IMR-90 (cell line): ENCODE measurements at regions not wholly inside any gene's neighbourhood (a gene's known extent, or its start where the extent isn't known, plus 50 kb on each side); places are given as distances from the start of the nearest gene placed in this dataset.

Source experiments
- ATAC-seq: fragments of 200-7000 bp; cut with Tn5 transposase; 2 replicates; pipeline ENCODE4 v1.9.1; 2020; ENCODE audit warnings: low read depth, mild to moderate bottlenecking, moderate library complexity
- BruUV-seq: library from RNA; stranded (reverse); fragments of 400-500 nt; replicated peaks from 2 replicates; lab custom pipeline; 2021; lab: Mats Ljungman, UMichigan
- CTCF ChIA-PET: fragments of 300-600 bp; formaldehyde crosslinking; extraction: SDS; loops from one replicate; lab custom pipeline; 2021; ENCODE audit warnings: antibody characterized with exemption; lab: Yijun Ruan, JAX
- POLR2A ChIA-PET: fragments of 300-600 bp; sonication (Branson Sonifier 250); formaldehyde crosslinking; loops from one replicate; lab custom pipeline; 2022; ENCODE audit warnings: antibody characterized with exemption; ENCODE audit not compliant: unreplicated experiment; lab: Charles Lee
- DNase-seq: peaks from one replicate; pipeline ENCODE4 v3.0.0; 2013
- H2AFZ ChIP-seq: replicated peaks from 2 replicates; pipeline ENCODE3; 2013; ENCODE audit warnings: low read length, mild to moderate bottlenecking; ENCODE audit not compliant: poor library complexity
- H2AK5ac ChIP-seq: 2 replicates; pipeline ENCODE4 v1.6.1; 2013; ENCODE audit warnings: low read depth, low read length, inconsistent platforms
- H2AK9ac ChIP-seq: replicated peaks from 2 replicates; pipeline ENCODE3; 2013; ENCODE audit warnings: mild to moderate bottlenecking, low read depth, low read length, moderate library complexity; ENCODE audit not compliant: poor library complexity
- H2BK120ac ChIP-seq: 2 replicates; pipeline ENCODE4 v1.6.1; 2013; ENCODE audit warnings: low read depth, low read length, inconsistent platforms
- H2BK15ac ChIP-seq: 3 replicates; pipeline ENCODE4 v1.6.1; 2013; ENCODE audit warnings: low read depth, low read length, inconsistent platforms
- H2BK20ac ChIP-seq: 2 replicates; pipeline ENCODE4 v1.6.1; 2013; ENCODE audit warnings: low read depth, mild to moderate bottlenecking, inconsistent platforms, low read length, moderate library complexity
- H2BK5ac ChIP-seq: 2 replicates; pipeline ENCODE4 v1.6.1; 2013; ENCODE audit warnings: mild to moderate bottlenecking, low read depth, low read length, inconsistent platforms; ENCODE audit not compliant: poor library complexity, severe bottlenecking
- H3K14ac ChIP-seq: replicated peaks from 2 replicates; pipeline ENCODE4 v1.6.1; 2013; ENCODE audit warnings: low read depth, low read length, inconsistent platforms
- H3K18ac ChIP-seq: 2 replicates; pipeline ENCODE4 v1.6.1; 2013; ENCODE audit warnings: low read depth, low read length, control low read depth
- H3K23ac ChIP-seq: 2 replicates; pipeline ENCODE4 v1.6.1; 2013; ENCODE audit warnings: low read depth, low read length, inconsistent platforms
- H3K27ac ChIP-seq: 2 replicates; pipeline ENCODE4 v1.5.1; 2013; ENCODE audit warnings: mild to moderate bottlenecking, control low read depth, low read length; ENCODE audit not compliant: insufficient read depth
- H3K27me3 ChIP-seq: 2 replicates; pipeline ENCODE4 v1.6.1; 2013; ENCODE audit warnings: low read length; ENCODE audit not compliant: control insufficient read depth, insufficient read depth
- H3K36me3 ChIP-seq: 2 replicates; pipeline ENCODE4 v1.6.1; 2013; ENCODE audit warnings: low read length, mixed read lengths; ENCODE audit not compliant: control insufficient read depth, insufficient read depth
- H3K4ac ChIP-seq: 2 replicates; pipeline ENCODE4 v1.6.1; 2013; ENCODE audit warnings: low read depth, low read length, inconsistent platforms
- H3K4me1 ChIP-seq: 2 replicates; pipeline ENCODE4 v1.6.1; 2013; ENCODE audit warnings: low read length, mixed read lengths; ENCODE audit not compliant: control insufficient read depth, insufficient read depth
- H3K4me2 ChIP-seq: 2 replicates; pipeline ENCODE4 v1.6.1; 2013; ENCODE audit warnings: low read depth, mild to moderate bottlenecking, control low read depth, low read length, moderate library complexity
- H3K4me3 ChIP-seq: 2 replicates; pipeline ENCODE4 v1.5.1; 2013; ENCODE audit warnings: low read depth, mild to moderate bottlenecking, control low read depth, low read length, moderate library complexity; ENCODE audit not compliant: insufficient read depth
- H3K56ac ChIP-seq: 2 replicates; pipeline ENCODE4 v1.6.1; 2013; ENCODE audit warnings: low read length, inconsistent platforms; ENCODE audit not compliant: insufficient read depth; ENCODE audit errors: extremely low read depth
- H3K79me1 ChIP-seq, 2 experiments: 2 replicates each; pipeline ENCODE4 v1.6.1; 2013; ENCODE audit warnings: low read length in 2 of 2, inconsistent platforms in 1 of 2, low read depth in 1 of 2
- H3K9ac ChIP-seq: 2 replicates; pipeline ENCODE4 v1.6.1; 2013; ENCODE audit warnings: low read depth, low read length, control low read depth
- H3K9me1 ChIP-seq: 2 replicates; pipeline ENCODE4 v1.6.1; 2013; ENCODE audit warnings: low read length, inconsistent platforms; ENCODE audit not compliant: insufficient read depth
- H3K9me3 ChIP-seq: 2 replicates; pipeline ENCODE4 v1.6.1; 2013; ENCODE audit warnings: low read length; ENCODE audit not compliant: control insufficient read depth, insufficient read depth
- H4K20me1 ChIP-seq: 2 replicates; pipeline ENCODE4 v1.6.1; 2013; ENCODE audit warnings: low read length, inconsistent platforms; ENCODE audit not compliant: insufficient read depth
- H4K5ac ChIP-seq: 2 replicates; pipeline ENCODE4 v1.6.1; 2013; ENCODE audit warnings: mild to moderate bottlenecking, low read depth, low read length, control low read depth
- H4K8ac ChIP-seq, 2 experiments: 2 replicates each; pipeline ENCODE4 v1.6.1; 2013; ENCODE audit warnings: low read depth in 2 of 2, low read length in 2 of 2, control low read depth in 1 of 2, inconsistent platforms in 1 of 2
- H4K91ac ChIP-seq: 2 replicates; pipeline ENCODE4 v1.6.1; 2013; ENCODE audit warnings: low read depth, low read length, inconsistent platforms; ENCODE audit not compliant: insufficient read depth
- BHLHE40 ChIP-seq: fragments of 150-350 bp; IDR thresholded peaks from 2 replicates; pipeline ENCODE4 v1.6.1; 2016; ENCODE audit warnings: mild to moderate bottlenecking, low read depth, low read length
- CEBPB ChIP-seq: IDR thresholded peaks from 2 replicates; pipeline ENCODE4 v1.6.1; 2012; ENCODE audit warnings: low read depth, low read length, improper control_type of control experiment
- CHD1 ChIP-seq: IDR thresholded peaks from 2 replicates; pipeline ENCODE4 v1.6.1; 2012; ENCODE audit warnings: low read depth, low read length, improper control_type of control experiment
- FOS ChIP-seq: fragments of 150-350 bp; IDR thresholded peaks from 2 replicates; pipeline ENCODE4 v1.6.1; 2016; ENCODE audit warnings: low read depth, low read length
- MAFK ChIP-seq: IDR thresholded peaks from 2 replicates; pipeline ENCODE4 v1.6.1; 2012; ENCODE audit warnings: low read depth, low read length, improper control_type of control experiment
- MAZ ChIP-seq: IDR thresholded peaks from 2 replicates; pipeline ENCODE4 v1.6.1; 2012; ENCODE audit warnings: low read depth, mild to moderate bottlenecking, low read length, improper control_type of control experiment, moderate library complexity, borderline replicate concordance
- MXI1 ChIP-seq: IDR thresholded peaks from 2 replicates; pipeline ENCODE4 v1.6.1; 2012; ENCODE audit warnings: low read depth, mild to moderate bottlenecking, low read length, moderate library complexity, borderline replicate concordance
- NFE2L2 ChIP-seq: fragments of 150-350 bp; IDR thresholded peaks from 2 replicates; pipeline ENCODE4 v1.6.1; 2016; ENCODE audit warnings: low read depth, mild to moderate bottlenecking, low read length
- POLR2A ChIP-seq: IDR thresholded peaks from 2 replicates; pipeline ENCODE4 v1.6.1; 2012; ENCODE audit warnings: mild to moderate bottlenecking, low read depth, low read length
- RAD21 ChIP-seq: IDR thresholded peaks from 2 replicates; pipeline ENCODE4 v1.6.1; 2012; ENCODE audit warnings: low read length, improper control_type of control experiment
- RCOR1 ChIP-seq: IDR thresholded peaks from 2 replicates; pipeline ENCODE4 v1.6.1; 2012; ENCODE audit warnings: mild to moderate bottlenecking, low read length, improper control_type of control experiment; ENCODE audit not compliant: insufficient replicate concordance
- RFX5 ChIP-seq: IDR thresholded peaks from 2 replicates; pipeline ENCODE4 v1.8.0; 2012; ENCODE audit warnings: low read depth, mild to moderate bottlenecking, low read length, moderate library complexity
- SMC3 ChIP-seq: fragments of 150-350 bp; IDR thresholded peaks from 2 replicates; pipeline ENCODE4 v1.6.1; 2016; ENCODE audit warnings: low read depth, mild to moderate bottlenecking, antibody characterized with exemption, low read length, moderate library complexity
- WGBS, 2 experiments: methylation state at CpG; one replicate each; pipeline versions ENCODE4 v1.1.5 to v1.1.7; 2013; ENCODE audit warnings: missing lambda C conversion rate in 2 of 2; ENCODE audit not compliant: insufficient read length in 1 of 2; ENCODE audit errors: extremely low coverage in 2 of 2; 5-methylcytosine and 5-hydroxymethylcytosine counted together
- dilution Hi-C: fragments of 300-500 bp; cut with HindIII; formaldehyde crosslinking; loops from one replicate; pipeline ENCODE4 v1.14.3; 2018; ENCODE audit warnings: low sequenced_read_pairs; ENCODE audit not compliant: unreplicated experiment
- in situ Hi-C: fragments of 300-500 bp; cut with MboI; formaldehyde crosslinking; loops from 3 replicates; pipeline ENCODE4 v1.14.3; 2019; ENCODE audit warnings: low sequenced_read_pairs, inconsistent platforms, mixed read lengths
- intact Hi-C: fragments of 100-400 bp; cut with micrococcal nuclease; formaldehyde crosslinking; loops from 2 replicates; pipeline ENCODE4 v1.10.0; 2022
- TF ChIP-seq, protein P1 (sequence below): fragments of 150-350 bp; IDR thresholded peaks from 2 replicates; pipeline ENCODE4 v1.6.1; 2016; ENCODE audit warnings: low read depth, mild to moderate bottlenecking, low read length, moderate library complexity, borderline replicate concordance
- TF ChIP-seq, protein P2 (sequence below): fragments of 150-350 bp; IDR thresholded peaks from 2 replicates; pipeline ENCODE4 v1.6.1; 2017; ENCODE audit warnings: mild to moderate bottlenecking, antibody characterized with exemption, low read length, low read depth
- TF ChIP-seq, protein P3 (sequence below): conservative IDR thresholded peaks from 2 replicates; pipeline ENCODE4 v1.5.1; 2012; ENCODE audit warnings: mild to moderate bottlenecking, low read depth, low read length, improper control_type of control experiment

DNA sequence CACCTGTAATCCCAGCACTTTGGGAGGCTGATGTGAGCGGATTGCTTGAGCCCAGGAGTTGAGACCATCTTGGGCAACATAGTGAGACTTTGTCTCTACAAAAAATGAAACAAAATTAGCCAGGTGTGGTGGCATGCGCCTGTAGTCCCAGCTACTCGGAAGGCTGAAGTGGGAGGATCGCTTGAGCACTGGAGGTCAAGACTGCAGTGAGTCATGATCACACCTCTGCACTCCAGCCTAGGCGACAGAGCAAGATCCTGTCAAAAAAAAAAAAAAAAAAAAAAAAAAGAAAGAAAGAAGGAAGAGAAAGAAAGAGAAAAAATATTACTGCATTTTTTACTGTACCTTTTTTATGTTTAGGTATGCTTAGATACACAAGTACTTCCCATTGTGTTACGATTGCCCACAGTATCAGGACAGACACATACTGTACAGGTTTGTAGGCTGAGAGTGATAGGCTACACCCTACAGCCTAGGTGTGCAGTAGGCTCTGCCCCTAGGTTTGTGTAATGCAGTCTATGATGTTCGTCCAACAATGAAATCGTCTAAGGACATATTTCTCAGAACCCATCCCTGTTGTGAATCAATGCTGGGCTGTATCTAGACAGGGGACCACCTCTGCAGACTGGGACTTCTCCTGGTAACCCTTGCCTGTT is 160.4 kb upstream of the PWP1 start:
- Histone ChIP-seq H3K4me1 (no peaks in the 10 kb centered on the region), H3K79me1 (no peaks in the 10 kb centered on the region), H4K8ac (no peak overlapping the region), H3K18ac (no peak overlapping the region), H3K36me3 (peaks cover 1% of the 10 kb centered on the region; the same call in 1 of the 2 replicates), H3K23ac (no peak overlapping the region), H3K4me2 (no peak overlapping the region), H2BK5ac (no peak overlapping the region), H2BK120ac (no peak overlapping the region), H3K56ac (no peak overlapping the region), H3K9ac (no peak overlapping the region), H2AFZ (no peak overlapping the region), H2AK9ac (no peak overlapping the region), H4K20me1 (no peaks in the 10 kb centered on the region; the same call in 1 of the 2 replicates), H3K14ac (no peak overlapping the region), H3K27me3 (no peaks in the 10 kb centered on the region), H2BK20ac (no peak overlapping the region), H2AK5ac (no peak overlapping the region), H2BK15ac (no peak overlapping the region), H3K4me3 (no peak overlapping the region), H3K9me3 (0 out of 2 replicates have a peak, but pooled peaks cover 3% of the 10 kb centered on the region), H4K91ac (no peak overlapping the region), H3K4ac (no peak overlapping the region), H4K5ac (no peak overlapping the region), H3K9me1 (no peaks in the 10 kb centered on the region; the same call in 1 of the 2 replicates), H3K27ac (no peak overlapping the region)
- dilution Hi-C loops = no loop called here
- DNase-seq (no peak), ATAC-seq (no peak)
- in situ Hi-C loops = no loop called here
- WGBS, 2 experiments = 100% methylated on average over 2 of the region's 8 CpGs; no CpG with 5 or more reads in 1 of the 2 experiments
- POLR2A ChIA-PET = no interaction called here
- TF ChIP-seq CHD1 (no peak), POLR2A (no peak), SMC3 (no peak), MAFK (no peak), MXI1 (no peak), NFE2L2 (no peak), RCOR1 (no peak), FOS (no peak), RFX5 (no peak), CEBPB (no peak), BHLHE40 (no peak), RAD21 (no peak), MAZ (no peak)
- TF ChIP-seq, protein P1, sequence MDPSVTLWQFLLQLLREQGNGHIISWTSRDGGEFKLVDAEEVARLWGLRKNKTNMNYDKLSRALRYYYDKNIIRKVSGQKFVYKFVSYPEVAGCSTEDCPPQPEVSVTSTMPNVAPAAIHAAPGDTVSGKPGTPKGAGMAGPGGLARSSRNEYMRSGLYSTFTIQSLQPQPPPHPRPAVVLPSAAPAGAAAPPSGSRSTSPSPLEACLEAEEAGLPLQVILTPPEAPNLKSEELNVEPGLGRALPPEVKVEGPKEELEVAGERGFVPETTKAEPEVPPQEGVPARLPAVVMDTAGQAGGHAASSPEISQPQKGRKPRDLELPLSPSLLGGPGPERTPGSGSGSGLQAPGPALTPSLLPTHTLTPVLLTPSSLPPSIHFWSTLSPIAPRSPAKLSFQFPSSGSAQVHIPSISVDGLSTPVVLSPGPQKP = no peak
- TF ChIP-seq, protein P2, sequence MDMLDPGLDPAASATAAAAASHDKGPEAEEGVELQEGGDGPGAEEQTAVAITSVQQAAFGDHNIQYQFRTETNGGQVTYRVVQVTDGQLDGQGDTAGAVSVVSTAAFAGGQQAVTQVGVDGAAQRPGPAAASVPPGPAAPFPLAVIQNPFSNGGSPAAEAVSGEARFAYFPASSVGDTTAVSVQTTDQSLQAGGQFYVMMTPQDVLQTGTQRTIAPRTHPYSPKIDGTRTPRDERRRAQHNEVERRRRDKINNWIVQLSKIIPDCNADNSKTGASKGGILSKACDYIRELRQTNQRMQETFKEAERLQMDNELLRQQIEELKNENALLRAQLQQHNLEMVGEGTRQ = no peak
- TF ChIP-seq, protein P3, sequence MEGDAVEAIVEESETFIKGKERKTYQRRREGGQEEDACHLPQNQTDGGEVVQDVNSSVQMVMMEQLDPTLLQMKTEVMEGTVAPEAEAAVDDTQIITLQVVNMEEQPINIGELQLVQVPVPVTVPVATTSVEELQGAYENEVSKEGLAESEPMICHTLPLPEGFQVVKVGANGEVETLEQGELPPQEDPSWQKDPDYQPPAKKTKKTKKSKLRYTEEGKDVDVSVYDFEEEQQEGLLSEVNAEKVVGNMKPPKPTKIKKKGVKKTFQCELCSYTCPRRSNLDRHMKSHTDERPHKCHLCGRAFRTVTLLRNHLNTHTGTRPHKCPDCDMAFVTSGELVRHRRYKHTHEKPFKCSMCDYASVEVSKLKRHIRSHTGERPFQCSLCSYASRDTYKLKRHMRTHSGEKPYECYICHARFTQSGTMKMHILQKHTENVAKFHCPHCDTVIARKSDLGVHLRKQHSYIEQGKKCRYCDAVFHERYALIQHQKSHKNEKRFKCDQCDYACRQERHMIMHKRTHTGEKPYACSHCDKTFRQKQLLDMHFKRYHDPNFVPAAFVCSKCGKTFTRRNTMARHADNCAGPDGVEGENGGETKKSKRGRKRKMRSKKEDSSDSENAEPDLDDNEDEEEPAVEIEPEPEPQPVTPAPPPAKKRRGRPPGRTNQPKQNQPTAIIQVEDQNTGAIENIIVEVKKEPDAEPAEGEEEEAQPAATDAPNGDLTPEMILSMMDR = no peak
- intact Hi-C loops = no loop called here
- CTCF ChIA-PET = no interaction called here
- BruUV-seq = no TSS peak
